Right kidney (tissue), 1 donor: ENCODE measurements at regions not wholly inside any gene's neighbourhood (a gene's known extent, or its start where the extent isn't known, plus 50 kb on each side); places are given as distances from the start of the nearest gene placed in this dataset.
"Not testable (repeated sequence)": the region's sequence is repeated elsewhere in the genome, so short reads cannot be mapped to it uniquely, and the experiment has no call there.

Experiments
- DNase-seq: peaks from one replicate; pipeline ENCODE4 v3.0.0-alpha.2; 2016

- no peak for DNase-seq
Measured at GRCh38 chr18:1045658-1046057, 141.0 kb downstream of the ADCYAP1 start.

DNA sequence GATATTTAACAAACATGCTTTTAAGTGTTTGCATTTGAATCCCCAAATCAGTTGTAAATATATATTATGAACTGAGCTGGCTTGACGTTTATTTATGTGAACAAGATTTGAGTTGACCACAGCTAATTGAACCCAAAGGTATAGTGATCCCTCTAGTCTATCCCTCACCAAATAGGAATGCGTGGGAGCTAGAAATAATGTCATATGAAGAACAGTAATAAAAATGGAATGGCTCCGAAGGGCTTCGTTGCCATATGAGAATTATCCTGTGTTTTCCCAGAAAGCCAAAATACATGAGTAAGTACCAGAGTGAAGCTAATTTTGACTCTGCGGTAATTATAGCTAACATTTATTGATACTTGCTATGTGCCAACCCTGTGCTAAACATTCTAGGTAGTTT, 142.7 kb downstream of the ADCYAP1 start:
- no peak for DNase-seq

- no peak for DNase-seq
Measured at GRCh38 chr18:1048032-1048431, 143.4 kb downstream of the ADCYAP1 start.

GRCh38 chr18:1049173-1049572, 144.5 kb downstream of the ADCYAP1 start:
- no peak for DNase-seq

GRCh38 chr18:1050012-1050657, 145.5 kb downstream of the ADCYAP1 start:
- no peak for DNase-seq

GRCh38 chr18:1052301-1052700, 147.6 kb downstream of the ADCYAP1 start:
- no peak for DNase-seq

DNA sequence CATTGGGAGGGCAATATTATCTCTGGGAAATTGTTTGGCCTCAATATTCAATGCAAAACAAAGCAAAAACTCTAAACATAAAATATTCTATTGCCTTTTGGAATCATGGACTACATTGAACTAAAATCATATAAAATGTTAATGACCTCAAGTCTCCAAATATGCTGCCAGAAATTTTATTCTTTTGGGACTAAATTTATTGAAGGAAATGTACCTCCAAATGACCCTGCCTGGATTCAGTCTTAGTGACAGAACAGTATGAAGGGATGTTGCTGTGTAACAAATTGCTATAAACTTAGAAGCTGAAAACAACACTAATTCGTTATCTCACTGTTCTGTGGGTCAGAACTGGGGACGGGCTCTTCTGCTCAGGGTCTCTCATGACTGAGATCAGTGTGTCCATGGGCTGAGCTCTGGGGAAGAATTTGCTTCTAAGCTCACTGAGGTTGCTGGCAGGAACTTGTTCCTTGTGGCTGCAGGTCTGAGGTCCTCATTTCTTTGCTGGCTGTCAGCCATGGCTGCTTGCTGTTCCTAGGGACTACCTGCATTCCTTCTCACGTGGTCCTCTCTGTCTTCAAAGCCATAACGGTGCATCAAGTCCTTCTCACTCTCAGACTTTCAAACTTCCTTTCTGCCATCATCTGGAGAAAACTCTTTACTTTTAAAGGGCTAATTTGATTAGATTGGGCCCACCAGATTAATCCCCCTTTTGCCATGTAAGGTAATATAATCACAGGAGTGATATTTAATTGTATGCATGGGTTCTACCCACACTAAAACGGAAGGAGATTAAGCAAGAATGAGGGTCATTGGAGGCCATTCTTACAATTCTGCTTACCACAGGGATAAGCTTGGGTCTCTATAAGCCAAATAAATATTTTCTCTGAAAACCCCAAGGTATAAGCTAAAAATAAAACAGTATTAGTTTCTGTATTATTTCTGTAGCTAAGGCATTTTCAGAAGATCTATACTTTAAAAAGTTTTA, 149.0 kb downstream of the ADCYAP1 start:
- DNase-seq, result no peak

DNA sequence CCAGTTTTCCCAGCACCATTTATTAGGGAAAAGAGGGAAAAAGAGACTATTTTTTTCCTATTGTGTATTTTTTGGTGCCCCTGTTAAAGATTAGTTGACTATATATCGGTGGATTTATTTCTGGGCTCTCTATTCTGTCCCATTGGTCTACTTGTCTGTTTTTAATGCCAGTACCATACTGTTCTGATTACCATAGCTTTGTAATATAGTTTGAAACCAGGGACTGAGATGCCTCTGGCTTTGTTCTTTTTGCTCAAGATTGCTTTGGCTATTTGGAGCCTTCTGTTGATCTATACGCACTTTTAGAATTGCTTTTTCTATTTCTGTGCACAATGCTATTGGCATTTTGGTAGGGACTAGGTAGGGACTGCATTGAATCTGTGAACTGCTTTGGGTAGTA, 151.7 kb downstream of the ADCYAP1 start:
- DNase-seq, result no peak

DNA sequence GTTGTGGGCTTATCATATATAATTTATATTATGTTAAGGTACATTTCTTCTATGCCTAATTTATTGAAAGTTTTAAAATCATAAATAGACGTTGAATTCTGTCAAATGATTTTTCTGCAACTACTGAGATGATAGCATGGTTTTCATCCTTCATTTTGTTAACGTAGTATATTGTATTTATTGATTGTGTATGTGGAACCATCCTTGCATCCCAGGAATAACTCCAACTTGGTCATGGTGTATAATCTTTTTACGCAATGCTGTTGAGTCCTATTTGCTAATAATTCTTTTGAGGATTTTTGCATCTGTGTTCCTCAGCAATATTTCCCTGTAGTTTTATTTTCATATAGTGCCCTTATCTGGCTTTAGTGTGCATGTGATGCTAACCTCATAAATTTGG, 152.7 kb downstream of the ADCYAP1 start:
- no peak for DNase-seq

- DNase-seq, result no peak
Measured at GRCh38 chr18:1062588-1062987, 157.9 kb downstream of the ADCYAP1 start.

DNA sequence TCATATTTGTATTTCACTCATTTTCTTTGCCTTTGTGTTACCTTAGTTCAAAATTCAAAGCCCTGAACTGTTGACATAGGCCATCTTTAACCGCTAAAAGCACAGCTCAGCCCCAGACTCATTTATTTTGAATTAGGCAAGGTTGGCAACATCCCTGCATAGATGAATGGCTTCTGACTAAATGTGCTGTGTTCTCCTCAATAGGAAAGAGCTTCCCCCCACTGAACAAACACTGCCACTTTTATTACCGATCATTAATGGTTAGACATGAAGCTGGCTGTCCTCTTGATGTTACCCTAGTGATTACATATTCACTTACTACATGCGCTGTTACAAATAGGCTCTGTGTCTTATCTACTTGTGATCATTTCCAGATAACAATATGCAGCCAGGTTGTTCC, 170.7 kb downstream of the ADCYAP1 start:
- DNase-seq, result no peak

DNA sequence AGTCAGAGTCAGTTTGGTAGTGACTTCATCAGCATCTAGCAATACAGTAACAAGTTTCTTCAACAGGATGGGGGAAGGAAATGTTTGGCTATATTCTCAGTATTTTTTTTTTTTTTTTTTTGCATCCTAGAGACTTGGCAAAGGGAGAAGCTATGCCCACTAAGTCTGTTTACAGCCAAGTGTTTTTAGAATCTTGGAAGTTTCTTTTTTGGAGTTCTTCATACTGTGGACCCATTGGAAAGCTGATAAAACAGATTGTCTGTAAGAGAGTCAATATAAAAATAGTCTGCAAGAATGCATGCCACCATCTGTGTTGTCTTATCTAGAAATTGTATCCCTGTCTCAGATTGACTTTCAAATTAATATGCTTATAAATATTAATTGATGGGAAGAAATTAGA, 171.2 kb downstream of the ADCYAP1 start:
- DNase-seq, result no peak

GRCh38 chr18:1078301-1078700, 173.6 kb downstream of the ADCYAP1 start:
- no peak for DNase-seq

- not testable (repeated sequence) for DNase-seq
Measured at GRCh38 chr18:1083675-1084074, 179.0 kb downstream of the ADCYAP1 start.

DNA sequence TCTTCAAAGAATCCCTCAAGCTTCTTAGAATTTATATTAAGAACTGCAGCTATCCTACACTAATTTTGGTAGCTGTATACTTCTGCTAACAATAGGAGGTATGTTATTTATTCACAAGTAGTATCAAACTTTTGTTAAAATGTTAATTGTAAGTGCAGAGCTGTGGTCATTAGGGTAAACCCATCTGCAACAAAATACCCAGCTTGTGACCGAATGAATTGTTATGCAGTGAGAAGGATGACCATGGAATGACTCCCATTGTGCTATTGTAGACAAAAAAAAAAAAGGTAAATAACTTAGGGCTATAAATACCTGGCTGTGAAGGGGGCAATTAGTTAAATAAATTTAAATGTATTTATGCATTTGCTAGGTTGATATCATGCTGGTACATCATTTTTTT, 186.1 kb downstream of the ADCYAP1 start:
- DNase-seq, result no peak

DNA sequence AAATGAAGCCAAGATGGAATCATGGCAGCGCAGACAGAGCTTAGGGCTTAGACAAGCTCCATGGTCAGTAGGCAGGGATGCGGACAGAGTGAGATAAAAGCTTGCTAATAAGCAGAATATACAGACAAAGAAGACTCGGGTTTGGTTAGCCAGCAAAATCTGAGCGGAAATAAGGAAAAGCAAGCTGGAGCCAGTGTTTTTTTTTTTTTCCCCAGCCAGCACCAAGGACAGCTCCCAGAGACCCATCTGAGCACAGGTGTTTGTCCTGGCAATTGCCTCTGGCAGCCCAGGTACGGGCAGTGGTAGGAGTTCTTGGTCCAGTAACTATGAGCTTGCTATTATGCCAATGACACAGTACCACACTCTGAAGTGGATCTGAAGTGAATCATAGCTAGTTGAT, 187.6 kb downstream of the ADCYAP1 start:
- peak; percentile 1 for DNase-seq

DNA sequence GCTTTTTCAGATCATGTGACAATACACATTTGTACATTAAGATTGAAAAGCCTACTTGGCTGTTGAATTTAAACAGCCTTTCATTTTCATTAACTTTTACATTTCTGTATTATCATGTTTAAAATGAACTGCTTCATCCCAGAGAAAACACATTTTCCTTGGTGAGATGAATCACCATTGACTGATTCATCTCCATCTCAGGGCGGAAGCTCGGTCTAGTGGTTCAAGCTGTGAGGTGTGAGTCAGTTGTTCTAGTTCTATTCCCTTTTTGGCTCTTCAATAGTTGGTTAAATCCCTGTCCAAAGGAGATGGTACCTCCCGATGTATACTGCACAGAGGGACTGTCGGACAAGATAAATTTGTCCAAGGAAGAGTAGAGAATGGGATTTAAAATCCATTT, 189.7 kb downstream of the ADCYAP1 start:
- no peak for DNase-seq

DNA sequence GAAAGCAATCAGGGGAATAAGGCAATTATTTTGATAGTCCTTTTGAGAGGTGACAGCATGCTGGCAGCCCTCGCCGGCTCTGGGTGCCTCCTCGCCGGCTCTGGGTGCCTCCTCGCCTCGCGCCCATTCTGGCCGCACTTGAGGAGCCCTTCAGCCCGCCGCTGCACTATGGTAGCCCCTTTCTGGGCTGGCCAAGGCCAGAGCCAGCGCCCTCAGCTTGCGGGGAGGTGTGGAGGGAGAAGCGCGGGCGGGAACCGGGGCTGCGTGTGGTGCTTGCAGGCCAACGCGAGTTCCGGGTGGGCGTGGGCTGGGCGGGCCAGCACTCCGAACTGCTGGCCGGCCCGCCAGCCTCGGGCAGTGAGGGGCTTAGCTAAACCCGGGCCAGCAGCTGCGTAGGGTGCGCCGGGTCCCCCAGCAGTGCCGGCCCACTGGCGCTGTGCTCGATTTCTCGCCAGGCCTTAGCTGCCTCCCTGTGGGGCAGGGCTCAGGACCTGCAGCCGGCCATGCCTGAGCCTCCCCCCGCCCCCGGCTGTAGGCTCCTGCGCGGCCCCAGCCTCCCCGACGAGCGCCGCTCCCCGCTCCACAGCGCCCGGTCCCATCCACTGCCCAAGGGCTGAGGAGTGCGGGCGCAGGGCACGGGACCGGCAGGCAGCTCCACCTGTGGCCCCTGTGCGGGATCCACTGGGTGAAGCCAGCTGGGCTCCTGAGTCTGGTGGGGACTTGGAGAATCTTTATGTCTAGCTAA, 193.5 kb downstream of the ADCYAP1 start:
- not testable (repeated sequence) for DNase-seq

DNA sequence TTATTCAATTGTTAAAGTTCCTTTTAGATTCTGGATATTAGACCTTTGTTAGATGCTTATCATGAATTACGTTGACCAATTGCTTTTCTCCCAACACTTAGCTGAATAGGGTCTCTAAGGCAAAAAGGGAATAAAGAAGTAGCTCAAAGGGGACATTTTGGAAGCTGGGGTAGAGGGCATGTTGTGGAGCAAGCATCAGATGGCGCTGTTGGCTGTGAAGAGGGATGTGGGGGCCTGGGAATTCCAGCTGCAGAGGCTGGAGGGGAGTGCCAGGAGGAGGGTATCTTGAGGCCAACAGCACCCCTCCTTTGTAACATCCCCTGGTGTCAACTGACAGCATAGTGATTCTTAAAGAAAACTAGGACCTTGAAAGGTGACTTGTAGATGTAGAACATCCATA, 198.2 kb downstream of the ADCYAP1 start:
- DNase-seq, result no peak

GRCh38 chr18:1103537-1103936, 198.9 kb downstream of the ADCYAP1 start:
- peak; percentile 1 for DNase-seq

- peak; percentile 0 for DNase-seq
Measured at GRCh38 chr18:1104181-1104881, 199.7 kb downstream of the ADCYAP1 start.

DNA sequence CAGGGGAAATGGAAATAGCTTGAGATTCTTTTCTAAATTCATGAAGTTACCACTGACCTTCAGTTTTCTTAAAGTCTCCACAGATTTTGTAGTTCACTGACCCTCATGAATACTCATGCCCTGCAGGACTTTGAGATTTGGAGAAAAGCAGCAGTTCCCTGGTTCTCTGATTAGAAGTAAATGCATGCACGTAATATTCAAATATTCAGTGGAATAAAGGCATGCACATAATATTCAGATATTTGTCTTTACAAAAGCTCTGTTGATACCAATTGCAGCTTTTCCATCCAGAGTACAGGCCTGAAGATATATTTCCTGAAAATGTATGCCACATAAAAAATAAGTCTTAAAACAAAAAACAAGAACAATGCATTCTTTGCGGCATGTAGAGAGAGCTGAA, 219.8 kb downstream of the ADCYAP1 start:
- no peak for DNase-seq
